T-cell (primary cell): ENCODE measurements at regions not wholly inside any gene's neighbourhood (a gene's known extent, or its start where the extent isn't known, plus 50 kb on each side); places are given as distances from the start of the nearest gene placed in this dataset.

Experiments used
- ATAC-seq, 4 experiments: fragments of 200-7000 bp in 3 of 4; fragments of 150-1000 bp in 1 of 4; cut with Tn5 transposase; replicated peaks in 1 of 4; 1 replicate in 3 of 4; 2 replicates in 1 of 4; pipeline ENCODE4 v1.10.0; 2021; ENCODE audit warnings: moderate library complexity in 3 of 4, mild to moderate bottlenecking in 2 of 4, moderate number of reproducible peaks in 1 of 4
- CTCF ChIA-PET, 2 donors: fragments of 300-600 bp; sonication (Branson Sonifier 250); formaldehyde crosslinking; loops; one replicate each; lab custom pipeline; 2022; ENCODE audit warnings: antibody characterized with exemption in 2 of 2; lab: Charles Lee
- POLR2A ChIA-PET, 2 donors: fragments of 300-600 bp; sonication (Branson Sonifier 250); formaldehyde crosslinking; loops; one replicate each; lab custom pipeline; 2022; ENCODE audit warnings: antibody characterized with exemption in 2 of 2; lab: Charles Lee
- DNase-seq, 35 experiments: peaks; one replicate each; pipeline versions ENCODE4 v3.0.0 to v3.0.0-alpha.2; 2013 to 2023
- H3K27ac ChIP-seq: one replicate; pipeline ENCODE4 v1.5.1; 2013; ENCODE audit warnings: low read length
- H3K27me3 ChIP-seq, 2 experiments: replicated peaks in 1 of 2; 1 replicate in 1 of 2; 2 replicates in 1 of 2; pipeline versions ENCODE4 v1.6.1 to v1.7.0; 2013; ENCODE audit warnings: low read length in 1 of 2, mixed read lengths in 1 of 2; ENCODE audit not compliant: control insufficient read depth in 2 of 2, insufficient read depth in 2 of 2; ENCODE audit errors: extremely low read depth in 1 of 2
- H3K36me3 ChIP-seq, 2 donors: 1 replicate in 1 of 2; 2 replicates in 1 of 2; pipeline versions ENCODE4 v1.6.1 to v1.7.0; 2013; ENCODE audit warnings: low read length in 1 of 2; ENCODE audit not compliant: control insufficient read depth in 2 of 2, insufficient read depth in 1 of 2; ENCODE audit errors: extremely low read depth in 1 of 2
- H3K4me1 ChIP-seq, 2 experiments: 1 replicate in 1 of 2; 2 replicates in 1 of 2; pipeline versions ENCODE4 v1.6.1 to v1.7.0; 2013; ENCODE audit warnings: low read length in 2 of 2, mixed read lengths in 1 of 2; ENCODE audit not compliant: insufficient read depth in 2 of 2, control insufficient read depth in 1 of 2; ENCODE audit errors: extremely low read depth in 1 of 2
- H3K4me3 ChIP-seq, 2 donors: 1 replicate in 1 of 2; 2 replicates in 1 of 2; pipeline versions ENCODE4 v1.5.1 to v1.7.0; 2013; ENCODE audit warnings: mild to moderate bottlenecking in 2 of 2, low read length in 1 of 2, moderate library complexity in 1 of 2; ENCODE audit not compliant: control insufficient read depth in 1 of 2; ENCODE audit errors: extremely low read depth in 1 of 2
- H3K9me3 ChIP-seq: 2 replicates; pipeline ENCODE4 v1.7.0; 2013
- H3K27ac Mint-ChIP-seq, 2 donors: one replicate each; pipeline ENCODE4 v1.8.0; 2020 to 2021; ENCODE audit warnings: mild to moderate bottlenecking in 2 of 2, mixed read lengths in 2 of 2
- H3K27me3 Mint-ChIP-seq, 2 donors: one replicate each; pipeline ENCODE4 v1.8.0; 2021 to 2022; ENCODE audit warnings: mixed read lengths in 2 of 2
- H3K36me3 Mint-ChIP-seq: one replicate; pipeline ENCODE4 v1.8.0; 2021; ENCODE audit warnings: mixed read lengths
- H3K4me1 Mint-ChIP-seq, 3 donors: one replicate each; pipeline ENCODE4 v1.8.0; 2020 to 2022; ENCODE audit warnings: mixed read lengths in 3 of 3, mild to moderate bottlenecking in 1 of 3
- H3K4me3 Mint-ChIP-seq, 3 donors: one replicate each; pipeline ENCODE4 v1.8.0; 2020 to 2022; ENCODE audit warnings: mild to moderate bottlenecking in 3 of 3, mixed read lengths in 3 of 3, moderate library complexity in 3 of 3
- H3K9me3 Mint-ChIP-seq, 3 donors: one replicate each; pipeline ENCODE4 v1.8.0; 2020 to 2022; ENCODE audit warnings: mixed read lengths in 3 of 3
- WGBS: methylation state at CpG from one replicate; pipeline ENCODE4 v1.1.5; 2013; ENCODE audit warnings: missing lambda C conversion rate; ENCODE audit not compliant: insufficient coverage; 5-methylcytosine and 5-hydroxymethylcytosine counted together

DNA sequence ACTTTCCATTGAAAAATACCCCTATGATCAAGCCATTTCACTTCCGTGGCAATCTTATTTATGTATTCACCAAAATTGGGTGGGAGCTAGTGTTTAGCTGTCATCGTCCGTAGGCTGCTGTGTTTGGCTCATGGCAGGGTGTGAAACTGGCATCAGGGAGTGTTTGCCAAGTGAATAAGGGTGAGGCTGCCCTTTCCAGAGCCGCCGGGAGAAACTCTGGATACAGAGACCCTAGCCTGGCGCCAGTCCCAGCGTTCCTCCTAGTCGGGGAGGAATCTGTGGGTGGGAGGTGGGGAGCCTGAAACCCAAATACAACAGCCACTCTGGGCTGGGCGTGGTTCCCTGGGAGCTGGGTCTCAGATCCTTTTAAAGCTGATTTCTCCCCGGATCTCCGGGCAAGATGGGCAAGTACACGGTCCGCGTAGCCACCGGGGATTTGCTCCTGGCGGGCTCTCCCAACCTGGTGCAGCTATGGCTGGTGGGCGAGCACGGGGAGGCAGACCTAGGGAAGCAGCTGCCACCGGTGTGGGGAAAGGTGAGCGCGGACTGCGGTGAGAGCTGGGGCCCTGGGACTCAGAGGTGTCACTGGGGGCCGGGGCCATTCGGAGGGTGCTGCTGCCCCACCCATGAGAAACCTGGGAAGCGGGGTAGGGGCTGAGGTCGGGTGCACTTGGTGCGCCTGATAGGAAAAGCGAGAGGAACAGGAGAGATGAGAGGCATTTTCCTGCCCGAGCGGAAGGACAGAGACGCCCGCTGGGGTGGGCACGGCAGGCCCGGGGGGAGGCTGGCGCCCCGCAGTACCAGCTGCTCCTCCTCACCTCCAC lies 62.1 kb upstream of the TEKT1 start:
- H3K4me1 Mint-ChIP-seq, result peaks cover 0 to 2% (median 0%) of the 10 kb centered on the region in 3 donors
- Histone ChIP-seq H3K27me3 (peaks cover 2 to 33% of the 10 kb centered on the region in 2 experiments), H3K9me3 (no peaks in the 10 kb centered on the region), H3K27ac (no peak overlapping the region), H3K36me3 (no peaks in the 10 kb centered on the region), H3K4me1 (peaks cover 0 to 3% of the 10 kb centered on the region in 2 experiments), H3K4me3 (no peak overlapping the region)
- H3K9me3 Mint-ChIP-seq, result peaks cover 2 to 3% (median 2%) of the 10 kb centered on the region in 3 donors
- no peak overlapping the region for H3K27ac Mint-ChIP-seq
- peaks cover 38 to 62% of the 10 kb centered on the region in 2 donors for H3K27me3 Mint-ChIP-seq
- POLR2A ChIA-PET, result no interaction called here
- no peak overlapping the region for H3K4me3 Mint-ChIP-seq
- CTCF ChIA-PET, result no interaction called here
- 46% methylated on average over 20 of the region's 36 CpGs for WGBS
- peaks cover 30% of the 10 kb centered on the region for H3K36me3 Mint-ChIP-seq
- peak in 1 of 4 experiments; percentile 14 for ATAC-seq
- no peak for DNase-seq

DNA sequence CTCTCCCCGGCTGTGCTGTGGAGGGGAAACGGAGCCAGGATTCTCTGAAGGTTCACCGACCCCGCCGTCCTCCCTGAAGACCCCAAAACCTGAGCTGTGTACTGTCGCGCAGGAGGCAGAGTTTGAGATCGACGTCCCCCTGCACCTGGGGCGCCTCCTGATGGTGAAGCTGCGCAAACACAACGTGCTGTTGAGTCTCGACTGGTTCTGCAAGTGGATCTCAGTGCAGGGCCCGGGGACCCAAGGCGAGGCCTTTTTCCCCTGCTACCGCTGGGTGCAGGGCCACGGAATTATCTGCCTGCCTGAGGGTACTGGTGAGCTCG lies 62.6 kb upstream of the TEKT1 start:
- 59% methylated on average over 16 of the region's 18 CpGs for WGBS
- peaks cover 31% of the 10 kb centered on the region for H3K36me3 Mint-ChIP-seq
- peaks cover 38 to 57% of the 10 kb centered on the region in 2 donors for H3K27me3 Mint-ChIP-seq
- no peak overlapping the region for H3K27ac Mint-ChIP-seq
- no peaks in the 10 kb centered on the region for H3K36me3 ChIP-seq
- no peak overlapping the region for H3K4me3 Mint-ChIP-seq
- ATAC-seq (peak in 1 of 4 experiments; percentile 24), DNase-seq (peak in 9 of 35 experiments; percentile 7 to 25 (median 15))
- peaks cover 2 to 36% of the 10 kb centered on the region in 2 experiments for H3K27me3 ChIP-seq
- H3K4me1 ChIP-seq, result peaks cover 0 to 3% of the 10 kb centered on the region in 2 experiments
- CTCF ChIA-PET, result no interaction called here
- no peak overlapping the region for H3K27ac ChIP-seq
- no peaks in the 10 kb centered on the region for H3K9me3 ChIP-seq
- no peak overlapping the region for H3K4me3 ChIP-seq
- peaks cover 0 to 2% (median 0%) of the 10 kb centered on the region in 3 donors for H3K4me1 Mint-ChIP-seq
- POLR2A ChIA-PET, result no interaction called here
- H3K9me3 Mint-ChIP-seq, result peaks cover 0 to 2% (median 0%) of the 10 kb centered on the region in 3 donors

GRCh38 chr17:6901086-6901485 lies 69.6 kb upstream of the TEKT1 start:
- peaks cover 25% of the 10 kb centered on the region for H3K36me3 Mint-ChIP-seq
- ChIA-PET CTCF (no interaction called here), POLR2A (no interaction called here)
- Histone ChIP-seq H3K27me3 (peaks cover 0 to 16% of the 10 kb centered on the region in 2 experiments), H3K9me3 (no peaks in the 10 kb centered on the region), H3K36me3 (no peaks in the 10 kb centered on the region), H3K4me3 (no peak overlapping the region), H3K27ac (no peak overlapping the region), H3K4me1 (no peaks in the 10 kb centered on the region)
- no peaks in the 10 kb centered on the region for H3K9me3 Mint-ChIP-seq
- no peak overlapping the region for H3K27ac Mint-ChIP-seq
- DNase-seq (no peak), ATAC-seq (no peak)
- H3K4me3 Mint-ChIP-seq, result no peak overlapping the region
- H3K27me3 Mint-ChIP-seq, result peaks cover 12 to 21% of the 10 kb centered on the region in 2 donors
- WGBS, result no CpG with 5 or more reads among the region's 3 CpGs
- no peaks in the 10 kb centered on the region for H3K4me1 Mint-ChIP-seq

DNA sequence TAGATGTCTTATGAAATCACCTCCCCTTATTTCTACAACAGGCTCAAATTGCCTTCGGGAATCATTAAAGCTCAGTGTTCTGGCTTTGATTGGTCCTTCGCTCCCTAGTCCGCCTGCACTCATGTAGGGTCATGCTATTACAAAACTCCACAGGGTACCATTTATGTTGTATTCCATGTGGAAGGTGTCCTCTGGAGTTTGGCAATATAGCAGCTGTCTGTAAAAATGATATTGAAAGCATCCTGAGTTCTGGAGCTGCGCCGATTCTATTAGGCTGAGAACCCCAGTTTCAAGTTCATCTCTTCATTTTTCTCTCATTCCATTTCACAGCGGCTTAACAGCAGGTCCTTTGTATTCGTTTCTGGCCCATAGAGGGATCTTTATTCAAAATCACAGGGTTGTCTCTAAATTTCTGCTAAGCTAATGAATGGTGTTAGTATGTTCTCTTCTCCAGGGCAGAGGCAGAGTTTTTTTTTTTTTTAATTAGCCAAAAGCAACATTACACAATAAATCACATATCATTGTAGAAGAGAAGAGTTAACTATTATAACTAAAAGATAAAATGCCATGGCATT lies 71.9 kb upstream of the TEKT1 start:
- H3K36me3 Mint-ChIP-seq, result peaks cover 8% of the 10 kb centered on the region
- POLR2A ChIA-PET, result no interaction called here
- H3K4me3 ChIP-seq, result no peak overlapping the region
- CTCF ChIA-PET, result interaction anchor here in 1 of 2 donors (0.7 kb wide), 1 partner anchor 101 kb away, joined by 3 read pairs; no protein-coding TSS in a partner anchor
- no peaks in the 10 kb centered on the region for H3K9me3 Mint-ChIP-seq
- WGBS, result 100% methylated on average over 2 of the region's 7 CpGs
- DNase-seq (no peak), ATAC-seq (no peak)
- H3K4me1 Mint-ChIP-seq, result no peaks in the 10 kb centered on the region
- peaks cover 0 to 9% of the 10 kb centered on the region in 2 experiments for H3K27me3 ChIP-seq
- peaks cover 0 to 9% of the 10 kb centered on the region in 2 donors for H3K27me3 Mint-ChIP-seq
- H3K9me3 ChIP-seq, result no peaks in the 10 kb centered on the region
- H3K27ac ChIP-seq, result no peak overlapping the region
- no peaks in the 10 kb centered on the region for H3K36me3 ChIP-seq
- no peak overlapping the region for H3K4me3 Mint-ChIP-seq
- no peaks in the 10 kb centered on the region for H3K4me1 ChIP-seq
- no peak overlapping the region for H3K27ac Mint-ChIP-seq

DNA sequence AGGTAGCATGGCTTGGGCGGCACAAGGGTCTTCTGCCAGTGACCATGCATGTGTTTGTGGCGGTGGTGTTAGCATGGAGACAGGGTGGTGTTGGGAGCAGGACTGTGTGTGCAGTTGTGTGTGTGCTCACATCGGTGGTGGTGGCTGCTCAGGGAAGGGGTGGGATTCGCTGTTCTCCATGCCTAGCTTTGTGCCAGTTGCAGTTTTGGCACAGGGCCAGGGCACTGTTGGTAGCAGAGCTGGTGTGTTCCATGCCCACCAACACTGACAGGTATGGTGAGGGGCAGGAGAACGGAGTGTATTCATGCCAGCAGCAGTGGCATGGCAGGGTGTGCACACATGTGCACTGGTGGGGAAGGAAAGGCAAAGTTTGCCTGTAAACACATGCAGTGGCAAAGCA lies 77.3 kb upstream of the TEKT1 start:
- Mint-ChIP-seq H3K27ac (no peak overlapping the region), H3K4me1 (peaks cover 5 to 16% (median 7%) of the 10 kb centered on the region in 3 donors), H3K4me3 (no peak overlapping the region), H3K9me3 (no peaks in the 10 kb centered on the region), H3K27me3 (peaks cover under 1 to 6% of the 10 kb centered on the region in 2 donors), H3K36me3 (peaks cover 3% of the 10 kb centered on the region)
- peaks cover 0 to 2% of the 10 kb centered on the region in 2 experiments for H3K4me1 ChIP-seq
- H3K4me3 ChIP-seq, result no peak overlapping the region
- ChIA-PET POLR2A (no interaction called here), CTCF (no interaction called here)
- 89% methylated on average over 5 of the region's 5 CpGs for WGBS
- ATAC-seq, result no peak
- H3K27me3 ChIP-seq, result peaks cover 0 to 3% of the 10 kb centered on the region in 2 experiments
- no peaks in the 10 kb centered on the region for H3K9me3 ChIP-seq
- no peak for DNase-seq
- no peak overlapping the region for H3K27ac ChIP-seq
- no peaks in the 10 kb centered on the region for H3K36me3 ChIP-seq

DNA sequence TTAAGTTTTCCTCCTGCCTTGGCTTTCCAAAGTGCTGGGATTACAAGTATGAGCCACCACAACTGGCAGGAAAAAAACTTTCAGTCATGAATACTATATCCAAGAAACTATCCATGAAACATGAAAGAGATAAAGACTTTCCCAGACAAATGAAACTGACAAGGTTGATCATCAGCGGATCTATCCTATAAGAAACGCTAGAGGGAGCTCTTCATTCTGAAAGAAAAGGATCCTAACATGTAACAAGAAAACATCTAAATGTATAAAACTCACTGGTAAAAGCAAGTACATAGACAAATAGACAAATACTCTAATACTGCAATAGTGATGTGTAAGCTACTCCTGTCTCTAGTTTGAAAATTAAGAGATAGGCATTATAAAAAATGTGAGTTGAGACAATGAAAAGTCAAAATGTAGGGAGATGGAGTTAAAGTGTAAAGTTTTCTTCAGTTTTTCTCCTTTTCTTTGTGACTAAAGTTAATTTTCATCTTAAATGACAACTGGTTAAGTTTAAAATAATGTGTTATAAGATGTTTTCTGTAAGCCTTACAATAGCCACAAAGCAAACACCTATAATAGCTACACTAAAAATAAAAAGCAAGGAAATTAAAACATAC lies 79.6 kb upstream of the TEKT1 start:
- DNase-seq (peak in 1 of 35 experiments; percentile 63), ATAC-seq (no peak)
- Histone ChIP-seq H3K27me3 (peaks cover 0 to 16% of the 10 kb centered on the region in 2 experiments), H3K36me3 (no peaks in the 10 kb centered on the region), H3K9me3 (no peaks in the 10 kb centered on the region), H3K27ac (no peak overlapping the region), H3K4me1 (peaks cover 0 to 14% of the 10 kb centered on the region in 2 experiments), H3K4me3 (no peak overlapping the region)
- Mint-ChIP-seq H3K4me1 (peaks cover 12 to 25% (median 15%) of the 10 kb centered on the region in 3 donors), H3K9me3 (no peaks in the 10 kb centered on the region), H3K36me3 (peaks cover 3% of the 10 kb centered on the region), H3K27me3 (peaks cover 7 to 11% of the 10 kb centered on the region in 2 donors), H3K27ac (no peak overlapping the region), H3K4me3 (no peak overlapping the region)
- WGBS, result no CpG with 5 or more reads among the region's 2 CpGs
- CTCF ChIA-PET, result interaction anchor here (0.7 to 1.7 kb wide), 18 partner anchors 12 to 425 kb away, joined by 3 to 70 read pairs (median 7); a partner anchor contains a TSS
- POLR2A ChIA-PET, result no interaction called here
